ENCODE measurements at regions not wholly inside any gene's neighbourhood (a gene's known extent, or its start where the extent isn't known, plus 50 kb on each side); places are given as distances from the start of the nearest gene placed in this dataset.
"Not testable (repeated sequence)": the region's sequence is repeated elsewhere in the genome, so short reads cannot be mapped to it uniquely, and the experiment has no call there.

DNA sequence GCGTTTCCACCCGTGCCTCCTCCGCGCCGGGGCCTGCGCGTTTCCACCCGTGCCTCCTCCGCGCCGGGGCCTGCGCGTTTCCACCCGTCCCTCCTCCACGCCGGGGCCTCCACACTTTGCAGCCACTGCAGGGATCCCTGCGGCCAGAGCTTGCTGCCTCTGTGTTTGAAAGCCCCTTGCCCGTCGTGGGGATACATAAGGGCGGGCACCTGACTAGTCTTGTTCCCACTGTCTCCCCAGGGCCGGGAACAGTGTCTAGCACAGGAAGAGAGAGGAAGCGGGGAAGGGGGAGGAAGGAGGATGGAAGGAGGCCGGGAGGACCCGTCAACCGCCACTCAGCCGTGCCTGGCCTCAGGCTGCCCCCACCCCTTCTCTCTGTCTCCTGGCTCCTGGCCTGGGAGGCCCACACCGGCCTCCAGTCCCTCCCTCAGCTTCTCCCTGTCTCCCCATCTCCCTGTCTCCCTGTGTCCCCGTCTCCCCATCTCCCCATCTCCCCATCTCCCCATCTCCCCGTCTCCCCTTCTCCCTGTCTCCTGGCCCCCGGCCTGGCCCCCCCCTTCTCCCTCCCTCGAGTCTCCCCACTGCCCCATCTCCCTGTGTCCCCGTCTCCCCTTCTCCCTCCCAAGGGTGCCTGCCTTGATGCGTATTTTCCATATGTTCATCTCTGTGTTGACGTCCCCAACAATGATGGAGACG, 155.6 kb upstream of the ZNF469 start:
- TF ChIP-seq, protein P1, sequence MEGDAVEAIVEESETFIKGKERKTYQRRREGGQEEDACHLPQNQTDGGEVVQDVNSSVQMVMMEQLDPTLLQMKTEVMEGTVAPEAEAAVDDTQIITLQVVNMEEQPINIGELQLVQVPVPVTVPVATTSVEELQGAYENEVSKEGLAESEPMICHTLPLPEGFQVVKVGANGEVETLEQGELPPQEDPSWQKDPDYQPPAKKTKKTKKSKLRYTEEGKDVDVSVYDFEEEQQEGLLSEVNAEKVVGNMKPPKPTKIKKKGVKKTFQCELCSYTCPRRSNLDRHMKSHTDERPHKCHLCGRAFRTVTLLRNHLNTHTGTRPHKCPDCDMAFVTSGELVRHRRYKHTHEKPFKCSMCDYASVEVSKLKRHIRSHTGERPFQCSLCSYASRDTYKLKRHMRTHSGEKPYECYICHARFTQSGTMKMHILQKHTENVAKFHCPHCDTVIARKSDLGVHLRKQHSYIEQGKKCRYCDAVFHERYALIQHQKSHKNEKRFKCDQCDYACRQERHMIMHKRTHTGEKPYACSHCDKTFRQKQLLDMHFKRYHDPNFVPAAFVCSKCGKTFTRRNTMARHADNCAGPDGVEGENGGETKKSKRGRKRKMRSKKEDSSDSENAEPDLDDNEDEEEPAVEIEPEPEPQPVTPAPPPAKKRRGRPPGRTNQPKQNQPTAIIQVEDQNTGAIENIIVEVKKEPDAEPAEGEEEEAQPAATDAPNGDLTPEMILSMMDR (IDR thresholded peaks at IDR 0.05; ENCODE audit: low read length) = not testable (repeated sequence)
- TF ChIP-seq EZH2 (IDR thresholded peaks at IDR 0.05; ENCODE audit: borderline replicate concordance, low read length) = not testable (repeated sequence)

Data from OCI-LY1 (cell line).